22Rv1 (cell line): ENCODE measurements at regions not wholly inside any gene's neighbourhood (a gene's known extent, or its start where the extent isn't known, plus 50 kb on each side); places are given as distances from the start of the nearest gene placed in this dataset.

Experiments used
- CTCF ChIP-seq: fragments of 450-650 bp; IDR thresholded peaks from 2 replicates; pipeline ENCODE4 v1.5.1; 2017; ENCODE audit warnings: mild to moderate bottlenecking
- ZFX ChIP-seq: fragments of 450-650 bp; IDR thresholded peaks from 2 replicates; pipeline ENCODE4 v1.6.1; 2017; ENCODE audit warnings: antibody characterized with exemption, borderline replicate concordance

DNA sequence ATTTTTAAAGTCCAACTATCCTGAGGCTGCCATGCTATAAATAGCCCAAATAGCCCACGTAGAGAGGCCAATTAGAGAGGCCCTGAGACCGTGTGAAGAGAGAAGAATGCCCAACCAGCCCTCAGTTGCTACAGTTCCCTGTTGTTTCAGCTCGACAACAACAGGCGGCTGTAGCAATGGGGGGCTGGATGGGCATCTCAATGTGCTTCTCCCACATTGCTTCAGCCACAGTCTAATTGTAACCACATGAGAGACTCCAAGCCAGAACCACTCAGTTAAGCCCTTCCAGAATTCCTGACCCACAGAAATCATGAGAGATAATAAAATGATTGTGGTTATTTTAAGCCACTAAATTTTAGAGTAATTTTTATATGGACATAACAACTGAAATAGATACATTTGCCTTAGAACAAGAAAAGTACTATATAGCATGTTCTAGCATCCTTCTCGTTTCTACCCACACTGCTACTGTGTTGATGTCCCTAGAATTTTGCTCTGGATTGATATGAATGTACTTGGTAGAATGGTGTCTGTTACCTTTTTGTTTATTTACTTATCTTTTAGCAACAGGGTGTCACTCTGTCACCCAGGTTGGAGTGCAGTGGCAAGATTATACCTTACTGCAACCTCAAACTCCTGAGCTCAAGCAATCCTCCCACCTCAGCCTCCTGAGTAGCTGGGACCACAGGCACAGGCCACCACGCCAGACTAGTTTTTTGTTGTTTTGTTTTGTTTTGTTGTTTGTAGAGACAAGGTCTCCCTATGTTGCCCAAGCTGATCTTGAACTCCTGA lies 436.4 kb downstream of the BCOR start:
- no peak for TF ChIP-seq CTCF
- no peak for TF ChIP-seq ZFX
